T-helper 2 cell treated with Interferon-gamma antibody and Interleukin-4, amounts not matched to agents 5 μg/mL and 100 μg/mL, for 36 hours (primary cell): ENCODE measurements at regions not wholly inside any gene's neighbourhood (a gene's known extent, or its start where the extent isn't known, plus 50 kb on each side); places are given as distances from the start of the nearest gene placed in this dataset.
"Not testable (repeated sequence)": the region's sequence is repeated elsewhere in the genome, so short reads cannot be mapped to it uniquely, and the experiment has no call there.

Experiments used
- DNase-seq: peaks from one replicate; pipeline ENCODE4 v3.0.0; 2021; ENCODE audit warnings: low spot score
- H3K27ac Mint-ChIP-seq: one replicate; pipeline ENCODE4 v1.8.0; 2021; ENCODE audit warnings: mild to moderate bottlenecking, mixed read lengths
- H3K27me3 Mint-ChIP-seq: one replicate; pipeline ENCODE4 v1.8.0; 2021; ENCODE audit warnings: low read depth, mixed read lengths
- H3K36me3 Mint-ChIP-seq: one replicate; pipeline ENCODE4 v1.8.0; 2021; ENCODE audit warnings: low read depth, mixed read lengths
- H3K4me1 Mint-ChIP-seq: one replicate; pipeline ENCODE4 v1.8.0; 2021; ENCODE audit warnings: low read depth, mixed read lengths
- H3K4me3 Mint-ChIP-seq: one replicate; pipeline ENCODE4 v1.8.0; 2022; ENCODE audit warnings: mild to moderate bottlenecking, moderate library complexity, mixed read lengths
- H3K9me3 Mint-ChIP-seq: one replicate; pipeline ENCODE4 v1.8.0; 2021; ENCODE audit warnings: mixed read lengths

DNA sequence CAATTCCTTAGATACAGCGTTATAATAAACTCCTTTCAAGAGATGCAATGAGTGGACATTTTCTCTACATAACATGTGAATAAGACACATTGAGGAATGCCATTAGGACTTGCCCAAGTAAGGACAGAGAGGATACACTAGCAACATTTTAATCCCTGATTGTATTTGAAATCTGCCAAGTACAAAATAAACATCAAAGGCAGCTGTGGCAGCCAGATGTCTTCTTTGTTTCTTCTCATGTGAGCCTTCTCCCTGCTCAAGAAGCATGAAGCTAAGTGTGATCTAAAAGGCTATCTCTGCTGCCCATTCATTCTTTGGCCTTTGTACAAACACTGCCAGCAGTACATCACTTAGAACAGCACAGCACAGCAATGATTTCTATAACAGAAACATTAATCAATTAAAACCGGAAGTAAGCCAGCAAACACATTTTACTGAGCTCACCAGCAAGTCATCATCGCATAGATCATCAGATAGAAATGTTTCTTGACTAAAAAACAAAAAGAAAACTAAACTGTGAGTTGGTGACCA lies 364.0 kb downstream of the CNTN6 start:
- peaks cover 20% of the 10 kb centered on the region for H3K9me3 Mint-ChIP-seq
- no peak overlapping the region for H3K4me3 Mint-ChIP-seq
- H3K27ac Mint-ChIP-seq = no peak overlapping the region

DNA sequence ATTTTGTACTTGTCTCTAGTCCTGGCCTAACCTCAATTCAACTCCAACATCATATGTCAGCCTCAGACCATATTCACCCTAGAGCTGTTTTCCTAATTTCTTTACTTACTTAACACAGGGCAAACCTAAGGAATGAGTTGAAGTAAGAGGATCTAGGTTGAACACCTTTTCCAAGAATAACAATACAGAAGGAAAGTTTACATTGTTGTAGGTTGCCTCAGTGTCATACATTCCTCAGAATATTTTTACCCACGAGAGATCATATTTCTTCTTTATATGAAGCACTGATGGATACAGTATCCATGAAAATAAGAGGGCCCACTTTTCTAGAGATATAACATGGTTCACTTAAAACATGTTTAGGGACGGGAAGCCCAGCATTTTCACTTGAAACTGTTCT lies 369.5 kb downstream of the CNTN6 start:
- H3K4me3 Mint-ChIP-seq = no peak overlapping the region
- no peaks in the 10 kb centered on the region for H3K27me3 Mint-ChIP-seq
- peaks cover 17% of the 10 kb centered on the region for H3K9me3 Mint-ChIP-seq
- H3K27ac Mint-ChIP-seq = no peak overlapping the region
- DNase-seq = no peak
- H3K4me1 Mint-ChIP-seq = no peaks in the 10 kb centered on the region
- H3K36me3 Mint-ChIP-seq = no peaks in the 10 kb centered on the region

More for the DNA sequence above, 364.0 kb downstream of the CNTN6 start:
- H3K4me1 Mint-ChIP-seq = no peaks in the 10 kb centered on the region
- no peak for DNase-seq
- no peaks in the 10 kb centered on the region for H3K27me3 Mint-ChIP-seq
- no peaks in the 10 kb centered on the region for H3K36me3 Mint-ChIP-seq

DNA sequence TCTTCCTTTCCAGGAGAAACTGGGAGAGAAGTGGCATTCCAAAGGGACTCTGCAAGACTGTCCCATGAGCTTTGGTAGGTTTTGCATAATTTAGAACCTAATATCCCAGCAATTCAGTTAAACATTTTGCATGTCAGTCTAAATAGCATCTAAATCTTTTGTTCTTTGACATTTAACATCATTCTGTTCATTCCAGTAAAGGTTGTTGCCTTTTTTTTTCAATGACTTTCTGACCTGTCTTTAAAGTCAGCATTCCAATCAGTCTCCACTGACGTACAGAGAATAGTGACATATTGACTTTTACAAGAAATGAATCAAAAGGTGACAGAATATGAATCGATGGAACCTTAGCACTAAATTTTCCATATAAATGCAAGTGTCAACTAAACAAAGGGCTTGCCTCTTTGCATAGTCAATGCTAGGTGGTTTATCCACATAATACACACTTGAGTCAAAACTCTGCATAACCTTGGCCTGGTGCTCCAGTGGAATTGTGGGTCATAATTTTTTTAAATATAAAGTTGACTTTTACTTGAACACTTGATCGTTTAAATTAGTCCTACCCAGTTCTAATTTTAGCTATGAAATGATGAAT lies 370.1 kb downstream of the CNTN6 start:
- H3K36me3 Mint-ChIP-seq = no peaks in the 10 kb centered on the region
- peaks cover 17% of the 10 kb centered on the region for H3K9me3 Mint-ChIP-seq
- no peaks in the 10 kb centered on the region for H3K27me3 Mint-ChIP-seq
- H3K4me1 Mint-ChIP-seq = no peaks in the 10 kb centered on the region
- H3K4me3 Mint-ChIP-seq = no peak overlapping the region
- no peak for DNase-seq
- H3K27ac Mint-ChIP-seq = no peak overlapping the region

DNA sequence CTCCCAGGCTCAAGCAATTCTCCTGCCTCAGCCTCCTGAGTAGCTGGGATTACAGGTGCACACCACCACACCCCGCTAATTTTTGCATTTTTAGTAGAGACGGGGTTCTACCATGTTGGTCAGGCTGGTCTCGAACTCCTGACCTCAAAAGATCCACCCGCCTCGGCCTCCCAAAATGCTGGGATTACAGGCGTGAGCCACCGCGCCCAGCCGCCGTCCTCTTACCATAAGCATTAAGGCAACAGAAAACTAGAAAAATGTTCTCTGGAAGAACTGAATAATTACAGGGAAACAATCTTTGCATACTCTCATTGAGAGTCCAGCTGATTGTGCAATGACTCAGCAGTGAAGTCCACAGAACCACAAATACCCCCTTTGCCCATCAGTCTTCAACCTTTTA lies 372.3 kb downstream of the CNTN6 start:
- H3K36me3 Mint-ChIP-seq, H3K4me1 Mint-ChIP-seq, H3K27me3 Mint-ChIP-seq, H3K4me3 Mint-ChIP-seq, DNase-seq, H3K27ac Mint-ChIP-seq: not testable (repeated sequence)
- peaks cover 19% of the 10 kb centered on the region for H3K9me3 Mint-ChIP-seq

DNA sequence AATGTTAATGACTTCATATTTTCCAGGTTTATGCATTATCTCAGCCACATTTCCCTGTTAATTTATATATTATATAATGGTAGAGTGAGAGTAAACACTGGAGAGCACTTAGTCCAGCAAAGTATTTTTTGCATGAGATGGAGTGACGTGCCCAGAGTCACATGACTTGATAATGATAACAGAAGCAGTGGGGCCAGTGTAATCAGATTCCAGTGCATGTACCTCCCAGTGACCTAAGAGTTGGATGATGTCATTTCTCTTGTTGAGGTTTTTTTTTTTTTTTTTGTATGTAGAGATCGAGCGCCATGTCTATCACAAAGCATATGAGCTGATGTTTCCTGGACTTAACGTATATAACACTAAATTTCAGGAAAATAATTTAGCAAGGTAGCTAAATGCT lies 375.3 kb downstream of the CNTN6 start:
- H3K4me3 Mint-ChIP-seq = no peak overlapping the region
- no peaks in the 10 kb centered on the region for H3K36me3 Mint-ChIP-seq
- no peak overlapping the region for H3K27ac Mint-ChIP-seq
- peaks cover 11% of the 10 kb centered on the region for H3K9me3 Mint-ChIP-seq
- H3K27me3 Mint-ChIP-seq = no peaks in the 10 kb centered on the region
- H3K4me1 Mint-ChIP-seq = no peaks in the 10 kb centered on the region
- DNase-seq = no peak

DNA sequence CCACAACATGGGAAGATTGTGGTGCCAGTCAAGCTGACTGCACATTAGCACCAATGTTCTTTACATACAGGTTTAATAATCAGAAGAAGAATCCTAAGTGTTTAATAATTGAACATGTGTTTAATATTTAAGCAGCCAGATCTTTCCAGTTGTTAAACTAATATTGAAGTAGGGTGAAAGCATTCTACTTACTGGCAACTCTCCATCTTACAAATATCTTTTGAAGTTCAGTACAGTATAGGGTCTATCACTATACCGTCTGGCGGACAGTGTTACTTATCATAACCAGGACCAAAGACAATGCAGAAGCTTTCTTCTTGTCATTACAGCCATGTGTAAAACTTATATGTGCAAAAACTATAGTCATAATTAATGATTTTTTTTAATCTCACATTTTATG lies 376.4 kb downstream of the CNTN6 start:
- H3K27ac Mint-ChIP-seq = no peak overlapping the region
- no peaks in the 10 kb centered on the region for H3K27me3 Mint-ChIP-seq
- no peak for DNase-seq
- H3K9me3 Mint-ChIP-seq = peaks cover 6% of the 10 kb centered on the region
- H3K4me3 Mint-ChIP-seq = no peak overlapping the region
- H3K36me3 Mint-ChIP-seq = no peaks in the 10 kb centered on the region
- H3K4me1 Mint-ChIP-seq = no peaks in the 10 kb centered on the region

DNA sequence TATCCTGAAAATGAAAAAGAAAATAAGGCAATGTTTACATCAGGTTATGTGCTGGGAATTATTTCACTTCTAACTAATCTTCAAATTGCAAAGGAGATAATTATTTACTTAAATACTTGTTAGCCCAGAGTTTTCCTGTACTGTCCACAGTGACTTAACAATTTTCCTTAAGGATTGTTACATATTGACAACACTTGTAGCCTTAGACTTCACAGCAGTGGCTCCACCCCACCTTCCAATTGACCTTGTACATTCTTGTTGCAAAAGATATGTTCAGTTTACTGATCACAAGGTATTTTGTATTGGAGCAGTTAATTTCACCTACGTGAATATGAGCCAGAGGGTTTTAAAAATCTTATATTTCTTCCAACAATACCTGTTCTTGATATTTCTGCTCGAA lies 376.9 kb downstream of the CNTN6 start:
- Mint-ChIP-seq H3K27ac (no peak overlapping the region), H3K36me3 (no peaks in the 10 kb centered on the region), H3K9me3 (peaks cover 7% of the 10 kb centered on the region), H3K4me3 (no peak overlapping the region), H3K27me3 (no peaks in the 10 kb centered on the region), H3K4me1 (no peaks in the 10 kb centered on the region)
- DNase-seq = no peak

DNA sequence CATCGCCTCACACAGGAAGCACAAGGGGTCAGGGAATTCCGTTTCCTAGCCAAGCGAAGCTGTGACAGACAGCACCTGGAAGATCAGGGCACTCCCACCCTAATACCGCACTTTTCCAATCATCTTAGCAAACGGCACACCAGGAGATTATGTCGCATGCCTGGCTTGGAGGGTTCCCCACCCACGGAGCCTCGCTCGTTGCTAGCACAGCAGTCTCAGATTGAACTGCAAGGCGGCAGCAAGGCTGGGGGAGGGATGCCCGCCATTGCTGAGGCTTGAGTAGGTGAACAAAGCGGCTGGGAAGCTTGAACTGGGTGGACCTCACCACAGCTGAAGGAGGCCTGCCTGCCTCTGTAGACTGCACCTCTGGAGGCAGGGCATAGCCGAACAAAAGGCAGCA lies 384.8 kb downstream of the CNTN6 start:
- Mint-ChIP-seq H3K4me1 (no peaks in the 10 kb centered on the region), H3K27me3 (no peaks in the 10 kb centered on the region), H3K27ac (no peak overlapping the region), H3K9me3 (peaks cover 25% of the 10 kb centered on the region), H3K36me3 (no peaks in the 10 kb centered on the region), H3K4me3 (no peak overlapping the region)
- DNase-seq = no peak

DNA sequence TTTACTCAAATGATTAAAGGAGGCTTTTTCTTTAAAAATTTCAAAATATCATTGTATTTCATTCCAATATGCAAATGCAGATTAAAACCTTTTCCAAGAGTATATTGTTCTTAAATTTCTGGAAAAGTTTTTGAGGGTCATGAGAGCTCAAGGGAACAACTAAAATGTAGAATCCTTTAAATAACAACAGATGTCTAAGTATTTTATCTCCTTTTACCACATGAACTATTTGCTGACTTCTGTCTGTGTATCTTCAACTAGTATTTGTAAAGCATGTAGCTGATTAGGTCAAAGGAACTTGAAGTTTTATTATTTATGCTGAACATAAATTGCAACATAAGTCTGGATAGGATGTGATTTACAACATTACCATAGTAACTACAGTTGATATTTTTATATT lies 402.6 kb downstream of the CNTN6 start:
- Mint-ChIP-seq H3K27ac (no peak overlapping the region), H3K27me3 (no peaks in the 10 kb centered on the region)

DNA sequence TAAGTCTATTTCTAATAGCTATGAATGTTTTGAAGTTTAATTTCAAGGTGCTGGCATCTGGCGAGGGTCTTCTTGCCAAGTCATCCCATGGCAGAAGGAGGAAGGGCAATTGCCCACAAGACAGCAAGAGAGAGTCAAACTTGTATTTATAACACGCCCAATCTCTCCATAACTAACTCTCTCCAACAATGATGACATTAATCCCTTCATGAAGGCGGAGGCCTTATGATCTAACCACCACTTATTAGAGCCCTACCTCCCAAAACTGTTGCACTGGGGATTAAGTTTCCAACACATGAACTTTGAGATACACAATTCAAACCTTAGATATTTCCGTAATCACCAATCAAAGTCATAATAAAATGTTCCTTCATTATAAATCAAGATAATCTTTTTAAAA lies 406.9 kb downstream of the CNTN6 start:
- no peak for DNase-seq
- Mint-ChIP-seq H3K9me3 (peaks cover 18% of the 10 kb centered on the region), H3K4me1 (no peaks in the 10 kb centered on the region), H3K36me3 (no peaks in the 10 kb centered on the region), H3K4me3 (no peak overlapping the region), H3K27ac (no peak overlapping the region), H3K27me3 (no peaks in the 10 kb centered on the region)

More for the DNA sequence above, 402.6 kb downstream of the CNTN6 start:
- no peak for DNase-seq
- no peaks in the 10 kb centered on the region for H3K36me3 Mint-ChIP-seq
- no peaks in the 10 kb centered on the region for H3K4me1 Mint-ChIP-seq
- H3K9me3 Mint-ChIP-seq = peaks cover 11% of the 10 kb centered on the region
- no peak overlapping the region for H3K4me3 Mint-ChIP-seq

DNA sequence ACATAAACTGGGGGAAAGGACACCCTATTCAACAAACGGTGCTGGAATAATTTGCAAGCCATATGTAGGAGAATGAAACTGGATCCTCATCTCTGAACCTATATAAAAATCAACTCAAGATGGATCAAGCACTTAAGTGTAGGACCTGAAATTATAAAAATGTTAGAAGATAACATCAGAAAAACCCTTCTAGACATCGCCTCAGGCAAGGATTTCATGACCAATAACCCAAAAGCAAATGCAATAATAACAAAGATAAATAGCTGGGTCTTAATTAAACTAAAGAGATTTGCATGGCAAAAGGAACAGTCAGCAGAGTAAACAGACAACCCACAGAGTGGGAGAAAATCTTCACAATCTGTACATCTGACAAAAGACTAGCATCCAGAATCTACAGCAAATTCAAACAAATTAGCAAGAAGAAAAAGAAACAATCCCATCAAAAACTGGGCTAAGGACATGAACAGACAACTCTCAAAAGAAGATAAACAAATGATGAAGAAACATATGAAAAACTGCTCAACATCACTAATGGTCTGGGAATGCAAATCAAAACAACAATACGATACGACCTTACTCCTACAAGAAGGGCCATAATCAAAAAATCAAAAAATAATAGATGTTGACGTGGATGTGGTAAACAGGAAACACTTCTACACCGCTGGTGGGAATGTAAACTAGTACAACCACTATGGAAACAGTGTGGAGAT lies 408.7 kb downstream of the CNTN6 start:
- H3K4me3 Mint-ChIP-seq = no peak overlapping the region
- H3K36me3 Mint-ChIP-seq = no peaks in the 10 kb centered on the region
- H3K9me3 Mint-ChIP-seq = peaks cover 18% of the 10 kb centered on the region
- no peak overlapping the region for H3K27ac Mint-ChIP-seq
- no peak for DNase-seq
- H3K27me3 Mint-ChIP-seq = no peaks in the 10 kb centered on the region
- no peaks in the 10 kb centered on the region for H3K4me1 Mint-ChIP-seq

DNA sequence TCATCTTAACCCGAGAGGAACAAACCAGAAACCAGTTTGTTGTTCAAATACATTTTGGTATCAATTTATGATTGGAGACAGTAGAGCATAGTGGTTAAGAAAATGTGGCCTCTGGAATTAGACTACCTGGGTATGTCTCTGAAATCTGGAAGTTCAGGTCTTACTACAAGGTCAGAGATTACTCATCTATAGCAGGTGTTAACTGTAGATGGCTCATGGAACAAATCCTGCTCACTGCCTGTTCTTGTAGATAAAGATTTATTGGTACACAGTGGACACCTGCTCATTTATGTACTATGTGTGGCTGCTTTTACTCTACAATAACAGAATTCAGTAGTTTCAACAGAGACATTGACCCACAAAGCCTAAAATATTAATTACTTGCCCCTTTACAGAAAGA lies 413.3 kb downstream of the CNTN6 start:
- Mint-ChIP-seq H3K9me3 (peaks cover 7% of the 10 kb centered on the region), H3K36me3 (no peaks in the 10 kb centered on the region), H3K4me3 (no peak overlapping the region), H3K27ac (no peak overlapping the region), H3K27me3 (no peaks in the 10 kb centered on the region), H3K4me1 (no peaks in the 10 kb centered on the region)
- DNase-seq = no peak

DNA sequence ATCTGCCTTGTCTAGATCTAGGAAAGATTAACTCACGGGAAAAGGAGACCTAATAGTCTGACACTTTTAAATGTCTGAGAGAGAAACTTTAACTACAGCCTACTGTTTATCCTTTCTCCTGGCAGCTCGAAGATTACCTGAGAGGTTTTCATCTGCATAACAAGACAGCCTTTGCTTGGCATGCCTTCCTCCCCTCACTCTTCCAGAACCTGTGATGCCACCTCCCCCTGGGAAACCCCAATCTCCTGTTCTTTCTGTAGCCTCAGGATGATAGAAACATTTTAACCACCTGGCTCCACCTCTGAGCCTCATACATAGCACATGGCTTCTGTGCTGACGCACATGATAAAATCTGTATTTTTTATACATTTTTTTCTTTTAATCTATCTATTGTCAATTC lies 420.8 kb downstream of the CNTN6 start:
- Mint-ChIP-seq H3K4me3 (no peak overlapping the region), H3K27ac (no peak overlapping the region), H3K4me1 (no peaks in the 10 kb centered on the region), H3K36me3 (no peaks in the 10 kb centered on the region), H3K27me3 (no peaks in the 10 kb centered on the region), H3K9me3 (peaks cover 28% of the 10 kb centered on the region)
- DNase-seq = no peak

DNA sequence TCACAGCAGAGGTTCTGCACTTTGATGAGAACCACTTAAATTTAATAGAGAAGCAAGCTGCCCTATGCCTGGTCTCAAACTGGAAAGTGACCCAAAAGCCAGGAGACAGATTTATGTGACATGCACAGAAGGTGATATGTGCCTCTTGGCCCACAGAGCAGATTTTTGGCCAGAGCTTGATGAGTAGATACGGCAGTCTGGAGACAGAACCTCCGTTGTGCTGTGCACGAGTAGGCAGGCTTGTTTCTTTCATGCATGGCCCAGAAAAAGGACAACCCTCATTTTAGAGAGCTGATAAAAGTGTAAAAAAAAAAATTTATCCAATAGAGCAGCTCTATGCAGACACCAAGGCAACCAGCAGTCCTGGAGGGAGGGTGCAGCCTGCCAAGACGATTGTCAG lies 423.1 kb downstream of the CNTN6 start:
- Mint-ChIP-seq H3K9me3 (peaks cover 27% of the 10 kb centered on the region), H3K27ac (no peak overlapping the region), H3K27me3 (no peaks in the 10 kb centered on the region), H3K4me3 (no peak overlapping the region), H3K4me1 (no peaks in the 10 kb centered on the region), H3K36me3 (no peaks in the 10 kb centered on the region)
- no peak for DNase-seq

DNA sequence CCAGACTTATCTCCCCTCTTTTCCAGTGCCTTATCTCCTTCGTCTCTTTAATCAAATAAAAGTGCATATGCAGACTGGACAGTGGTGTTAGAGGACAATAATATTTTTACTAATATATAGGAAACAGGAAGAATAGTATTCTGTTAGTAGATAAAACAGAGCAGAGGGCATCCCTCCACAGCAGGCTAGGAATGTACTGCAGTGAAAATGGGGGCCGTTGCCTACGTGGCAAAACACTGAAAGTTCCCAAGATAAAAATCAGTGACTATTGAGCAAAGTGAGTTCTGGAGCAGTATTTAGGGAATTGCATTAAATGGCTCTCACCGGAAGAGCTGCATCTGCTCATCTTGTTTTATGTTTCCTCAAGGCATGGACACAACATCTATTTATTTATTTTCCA lies 435.0 kb downstream of the CNTN6 start:
- Mint-ChIP-seq H3K4me3 (no peak overlapping the region), H3K36me3 (no peaks in the 10 kb centered on the region), H3K27me3 (no peaks in the 10 kb centered on the region), H3K4me1 (no peaks in the 10 kb centered on the region), H3K9me3 (peaks cover 23% of the 10 kb centered on the region), H3K27ac (no peak overlapping the region)
- DNase-seq = no peak
